ENCODE measurements at regions not wholly inside any gene's neighbourhood (a gene's known extent, or its start where the extent isn't known, plus 50 kb on each side); places are given as distances from the start of the nearest gene placed in this dataset.

GRCh38 chr7:97513326-97513725, 218.6 kb upstream of the TAC1 start:
- no peak overlapping the region for H3K27ac Mint-ChIP-seq
- H4K20me1 ChIP-seq (ENCODE audit: control insufficient read depth, insufficient read depth, insufficient read length): no peaks in the 10 kb centered on the region
- H3K79me2 ChIP-seq (ENCODE audit: insufficient read depth, low read length): no peaks in the 10 kb centered on the region
- H3K27ac ChIP-seq (ENCODE audit: insufficient read length, low read depth, low read length): no peak overlapping the region
- H2BK15ac ChIP-seq (ENCODE audit: low read depth, low read length): no peak overlapping the region
- no peaks in the 10 kb centered on the region for H3K4me1 ChIP-seq (ENCODE audit: insufficient read depth, low read length)
- no peak overlapping the region for H3K4ac ChIP-seq (ENCODE audit: low read depth, low read length)
- H3K23ac ChIP-seq (ENCODE audit: insufficient read length, low read depth, low read length): no peak overlapping the region
- H3K4me3 Mint-ChIP-seq: no peak overlapping the region
- no peaks in the 10 kb centered on the region for H3K23me2 ChIP-seq (ENCODE audit: insufficient read length, low read depth, low read length, poor library complexity, severe bottlenecking)
- H2AK5ac ChIP-seq (ENCODE audit: insufficient read length, low read length): no peak overlapping the region
- no peak overlapping the region for H3K56ac ChIP-seq (ENCODE audit: insufficient read length, low read depth, low read length)
- H2AFZ ChIP-seq (ENCODE audit: low read length): no peak overlapping the region
- no peak overlapping the region for H4K5ac ChIP-seq (ENCODE audit: insufficient read length, low read depth, low read length)
- H2BK5ac ChIP-seq (ENCODE audit: insufficient read length, low read length): no peak overlapping the region
- no peak for TF ChIP-seq CTCF (conservative IDR thresholded peaks at IDR 0.05)
- H2BK120ac ChIP-seq (ENCODE audit: low read depth, low read length, poor library complexity, severe bottlenecking): no peak overlapping the region
- H3K4me1 Mint-ChIP-seq: no peaks in the 10 kb centered on the region
- no peak overlapping the region for H3T11ph ChIP-seq (ENCODE audit: low read length)
- no peak overlapping the region for H2BK12ac ChIP-seq (ENCODE audit: insufficient read length, low read depth, low read length)
- no peaks in the 10 kb centered on the region for H3K9me3 Mint-ChIP-seq
- no peak overlapping the region for H2BK20ac ChIP-seq (ENCODE audit: low read depth, low read length, poor library complexity, severe bottlenecking)
- no peaks in the 10 kb centered on the region for H3K27me3 ChIP-seq (ENCODE audit: insufficient read depth, low read length)
- H4K91ac ChIP-seq (ENCODE audit: insufficient read length, low read depth, low read length): no peak overlapping the region
- H3K18ac ChIP-seq (ENCODE audit: insufficient read length, low read depth, low read length): no peak overlapping the region
- H3K79me1 ChIP-seq (ENCODE audit: insufficient read depth, low read depth, low read length, poor library complexity, severe bottlenecking): no peaks in the 10 kb centered on the region
- no peaks in the 10 kb centered on the region for H3K9me3 ChIP-seq (ENCODE audit: control insufficient read depth, low read depth, low read length)
- H3K14ac ChIP-seq (ENCODE audit: insufficient read depth, low read length): no peak overlapping the region
- H3K4me2 ChIP-seq (ENCODE audit: insufficient read depth, insufficient read length, low read length): no peak overlapping the region
- H4K8ac ChIP-seq (replicated peaks; ENCODE audit: insufficient read length, low read depth, low read length): no peak overlapping the region
- H3K9ac ChIP-seq (ENCODE audit: extremely low read depth, insufficient read length, low read length): no peak overlapping the region
- DNase-seq: no peak
- H3K27me3 Mint-ChIP-seq (ENCODE audit: low read depth): peaks cover 9% of the 10 kb centered on the region; the same call in 1 of the 2 replicates
- no peaks in the 10 kb centered on the region for H3K36me3 Mint-ChIP-seq (ENCODE audit: insufficient read depth in 1 of 3, low read depth in 3 of 3)
